HepG2 (cell line): ENCODE measurements at regions not wholly inside any gene's neighbourhood (a gene's known extent, or its start where the extent isn't known, plus 50 kb on each side); places are given as distances from the start of the nearest gene placed in this dataset.

Experiments used
- ARNT ChIP-seq: fragments of 450-650 bp; IDR thresholded peaks from 2 replicates; pipeline ENCODE4 v1.6.1; 2017
- ATF2 ChIP-seq: sonication (generic); formaldehyde crosslinking; IDR thresholded peaks from 2 replicates; pipeline ENCODE4 v1.4.0; 2020; ENCODE audit warnings: missing genetic modification reagents
- CEBPB ChIP-seq: IDR thresholded peaks from 2 replicates; pipeline ENCODE4 v1.6.1; 2011; ENCODE audit warnings: low read depth, low read length, improper control_type of control experiment, borderline replicate concordance
- HBP1 ChIP-seq: IDR thresholded peaks from 2 replicates; pipeline ENCODE4 v1.6.1; 2016; ENCODE audit warnings: low read depth, control low read depth
- HIC2 ChIP-seq: sonication (generic); formaldehyde crosslinking; IDR thresholded peaks from 2 replicates; pipeline ENCODE4 v1.9.0; 2022; ENCODE audit warnings: low read depth, missing genetic modification reagents
- PBX3 ChIP-seq: sonication (generic); formaldehyde crosslinking; IDR thresholded peaks from 2 replicates; pipeline ENCODE4 v1.8.1; 2023; ENCODE audit warnings: missing genetic modification reagents, inconsistent platforms, borderline replicate concordance
- POLR2AphosphoS5 ChIP-seq: IDR thresholded peaks from 2 replicates; pipeline ENCODE4 v1.6.1; 2012; ENCODE audit warnings: low read depth, low read length
- RXRA ChIP-seq: sonication (generic); formaldehyde crosslinking; IDR thresholded peaks from 2 replicates; pipeline ENCODE4 v1.5.1; 2020; ENCODE audit warnings: missing genetic modification reagents
- SP2 ChIP-seq: sonication (generic); formaldehyde crosslinking; IDR thresholded peaks from 2 replicates; pipeline ENCODE4 v1.5.1; 2020; ENCODE audit warnings: mild to moderate bottlenecking, missing genetic modification reagents
- TRAFD1 ChIP-seq: sonication (generic); formaldehyde crosslinking; IDR thresholded peaks from 2 replicates; pipeline ENCODE4 v1.5.1; 2020; ENCODE audit warnings: missing genetic modification reagents, mild to moderate bottlenecking, borderline replicate concordance
- ZBTB4 ChIP-seq: sonication (generic); formaldehyde crosslinking; IDR thresholded peaks from 2 replicates; pipeline ENCODE4 v1.4.0; 2020; ENCODE audit warnings: missing genetic modification reagents, mild to moderate bottlenecking, borderline replicate concordance

- TF ChIP-seq RXRA (no peak), HBP1 (CRISPR knock-in tag) (no peak), ZBTB4 (no peak), ARNT (no peak), HIC2 (no peak), ATF2 (CRISPR knock-in tag) (no peak), CEBPB (no peak), TRAFD1 (no peak), SP2 (CRISPR knock-in tag) (no peak), POLR2AphosphoS5 (no peak), PBX3 (CRISPR knock-in tag) (no peak)
These were observed 99.9 kb upstream of the NABP1 start for GRCh38 chr2:191578031-191578430.
